AG09309 (cell line): ENCODE measurements at regions not wholly inside any gene's neighbourhood (a gene's known extent, or its start where the extent isn't known, plus 50 kb on each side); places are given as distances from the start of the nearest gene placed in this dataset.

Experiments
- DNase-seq: peaks from one replicate; pipeline ENCODE4 v3.0.0-alpha.2; 2010; ENCODE audit warnings: low read depth
- H3K4me3 ChIP-seq: 2 replicates; pipeline ENCODE4 v1.5.1; 2011; ENCODE audit warnings: mild to moderate bottlenecking, low read depth, low read length, moderate library complexity; ENCODE audit not compliant: control insufficient read depth
- TF ChIP-seq, protein P1 (sequence below): IDR thresholded peaks from 2 replicates; pipeline ENCODE4 v1.5.1; 2011; ENCODE audit warnings: mild to moderate bottlenecking, low read depth, low read length, inconsistent platforms; ENCODE audit not compliant: insufficient read depth, control insufficient read depth; ENCODE audit errors: missing control alignments

DNA sequence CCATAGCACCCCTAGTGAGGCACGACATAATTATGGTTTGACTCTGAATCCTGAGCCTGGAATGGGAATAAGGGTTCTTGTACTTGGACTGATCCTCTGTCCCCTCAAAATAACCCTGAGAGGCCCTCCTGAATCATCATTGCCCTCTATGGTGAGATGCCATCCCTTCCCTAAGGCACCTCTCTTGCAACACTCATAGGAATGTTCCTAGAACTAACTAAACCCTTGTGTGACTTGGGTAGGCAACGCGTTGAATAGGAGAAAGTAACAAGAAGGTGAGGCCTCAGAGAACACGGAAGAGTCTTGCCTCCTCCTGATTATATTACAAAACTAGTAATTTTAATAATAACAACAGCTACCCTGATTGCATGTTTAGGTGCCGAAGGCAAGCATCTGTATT, 189.1 kb upstream of the ANKFN1 start:
- no peak overlapping the region for H3K4me3 ChIP-seq
- TF ChIP-seq, protein P1, sequence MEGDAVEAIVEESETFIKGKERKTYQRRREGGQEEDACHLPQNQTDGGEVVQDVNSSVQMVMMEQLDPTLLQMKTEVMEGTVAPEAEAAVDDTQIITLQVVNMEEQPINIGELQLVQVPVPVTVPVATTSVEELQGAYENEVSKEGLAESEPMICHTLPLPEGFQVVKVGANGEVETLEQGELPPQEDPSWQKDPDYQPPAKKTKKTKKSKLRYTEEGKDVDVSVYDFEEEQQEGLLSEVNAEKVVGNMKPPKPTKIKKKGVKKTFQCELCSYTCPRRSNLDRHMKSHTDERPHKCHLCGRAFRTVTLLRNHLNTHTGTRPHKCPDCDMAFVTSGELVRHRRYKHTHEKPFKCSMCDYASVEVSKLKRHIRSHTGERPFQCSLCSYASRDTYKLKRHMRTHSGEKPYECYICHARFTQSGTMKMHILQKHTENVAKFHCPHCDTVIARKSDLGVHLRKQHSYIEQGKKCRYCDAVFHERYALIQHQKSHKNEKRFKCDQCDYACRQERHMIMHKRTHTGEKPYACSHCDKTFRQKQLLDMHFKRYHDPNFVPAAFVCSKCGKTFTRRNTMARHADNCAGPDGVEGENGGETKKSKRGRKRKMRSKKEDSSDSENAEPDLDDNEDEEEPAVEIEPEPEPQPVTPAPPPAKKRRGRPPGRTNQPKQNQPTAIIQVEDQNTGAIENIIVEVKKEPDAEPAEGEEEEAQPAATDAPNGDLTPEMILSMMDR = no peak
- no peak for DNase-seq

DNA sequence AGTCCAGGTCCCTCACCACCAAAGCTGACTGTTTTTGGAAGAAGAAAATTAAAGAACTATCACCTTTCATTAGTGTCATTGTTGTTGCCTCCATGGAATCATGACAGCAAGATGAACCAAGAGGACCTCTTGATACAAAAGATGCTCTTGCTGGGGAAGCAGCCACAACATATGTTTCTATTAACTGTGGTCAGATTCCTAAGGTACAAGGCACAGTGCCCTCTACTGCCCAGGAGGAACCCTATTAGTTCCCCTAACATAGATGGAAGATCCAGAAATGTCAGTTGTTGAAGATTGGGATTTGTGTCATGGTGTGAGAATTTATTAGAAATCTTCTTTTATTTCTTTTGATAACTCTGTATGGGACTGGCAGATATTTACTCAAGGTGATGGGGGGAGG, 188.2 kb upstream of the ANKFN1 start:
- TF ChIP-seq, protein P1 = no peak
- no peak for DNase-seq
- H3K4me3 ChIP-seq = no peak overlapping the region

DNA sequence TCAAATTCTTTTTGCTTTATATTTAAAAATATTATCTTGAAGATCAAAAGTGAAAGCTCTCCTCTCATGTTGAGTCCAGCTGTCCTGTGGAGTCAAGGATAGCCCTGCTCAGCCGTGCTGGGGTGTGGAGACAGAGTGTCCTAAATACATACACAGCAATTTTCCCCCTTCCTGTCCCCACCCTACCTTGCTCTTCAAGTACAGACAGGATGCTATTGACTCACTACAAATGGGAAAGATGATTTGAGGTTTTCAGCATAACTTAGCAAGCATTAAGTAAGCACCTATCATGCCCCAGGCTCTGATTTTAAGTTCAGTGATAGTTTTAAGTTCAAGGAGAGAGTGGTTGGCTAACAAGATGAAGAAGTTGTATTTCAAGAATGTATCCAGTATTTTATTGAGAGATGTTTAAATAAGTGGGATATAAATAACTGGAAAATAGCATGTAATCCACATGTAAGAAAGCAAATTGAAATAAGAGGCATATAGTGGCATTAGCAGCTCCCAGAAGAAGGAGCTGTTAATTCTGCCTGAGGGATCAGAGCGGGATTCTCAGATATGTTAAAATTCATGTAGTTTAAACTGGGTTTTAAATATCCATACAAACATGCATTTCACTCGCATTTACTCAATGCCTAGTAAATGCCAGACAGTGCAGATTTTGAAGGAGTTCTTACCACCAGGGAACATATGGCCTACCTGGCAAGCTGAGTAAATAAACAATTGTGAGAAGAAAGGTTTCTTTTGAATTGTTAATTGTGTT, 183.5 kb upstream of the ANKFN1 start:
- TF ChIP-seq, protein P1 = no peak
- no peak for DNase-seq
- H3K4me3 ChIP-seq = no peak overlapping the region

DNA sequence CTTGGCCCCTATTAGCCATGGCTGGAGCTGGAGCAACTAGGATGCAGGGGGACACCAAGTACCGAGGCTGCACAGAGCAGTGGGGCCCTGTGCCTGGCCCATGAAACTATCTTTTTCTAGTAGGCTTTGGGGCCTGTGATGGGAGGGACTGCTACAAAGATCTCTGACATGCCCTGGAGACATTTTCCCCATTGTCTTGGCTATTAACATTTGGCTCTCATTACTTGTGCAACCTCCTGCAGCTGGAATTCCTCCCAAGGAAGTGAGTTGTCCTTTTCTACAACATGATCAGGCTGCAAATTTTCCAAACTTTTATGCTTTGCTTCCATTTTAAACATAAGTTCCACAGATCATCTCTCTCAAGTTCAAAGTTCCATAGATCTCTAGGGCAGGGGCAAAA, 174.7 kb upstream of the ANKFN1 start:
- no peak for DNase-seq
- H3K4me3 ChIP-seq = no peak overlapping the region
- TF ChIP-seq, protein P1 = no peak

DNA sequence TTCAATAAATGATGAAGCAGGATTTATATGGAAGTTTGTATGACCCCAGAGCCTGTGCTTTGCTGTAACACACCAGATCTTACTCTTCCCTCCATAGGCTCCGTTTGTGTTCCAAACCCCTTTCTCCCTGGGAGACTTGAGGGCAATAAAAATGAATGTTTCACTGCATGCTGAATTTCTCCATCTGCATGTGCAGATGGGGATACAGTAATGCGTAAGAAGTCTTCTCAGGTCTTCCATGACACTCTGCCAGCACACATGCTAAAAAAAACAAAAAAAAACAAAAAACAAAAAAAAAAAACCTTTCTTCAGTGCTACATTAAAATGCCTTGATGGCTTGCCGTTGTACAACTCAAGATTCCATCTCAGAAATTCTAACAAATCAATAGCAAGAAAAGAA, 170.2 kb upstream of the ANKFN1 start:
- DNase-seq = no peak
- TF ChIP-seq, protein P1 = no peak
- no peak overlapping the region for H3K4me3 ChIP-seq

DNA sequence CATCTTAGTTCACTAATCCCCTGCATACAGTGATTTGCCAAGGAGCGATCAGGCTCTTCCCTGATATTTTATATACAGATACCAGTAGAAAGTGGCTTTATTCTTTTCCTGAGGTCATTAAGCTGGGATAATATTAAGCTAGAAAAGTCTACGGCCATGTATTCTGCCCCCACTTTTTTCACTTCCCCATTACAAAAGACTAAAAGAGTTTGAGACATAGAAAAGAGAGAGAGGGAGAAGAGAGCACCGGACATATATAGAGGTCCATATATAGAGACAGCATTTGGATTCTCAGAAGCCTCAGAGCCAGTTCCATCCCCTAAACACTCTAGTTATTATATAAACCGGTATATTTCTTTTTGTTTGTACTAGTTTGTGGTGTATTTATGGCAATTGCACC, 166.5 kb upstream of the ANKFN1 start:
- DNase-seq = no peak
- TF ChIP-seq, protein P1 = no peak

More for the DNA sequence above, 166.5 kb upstream of the ANKFN1 start:
- no peak overlapping the region for H3K4me3 ChIP-seq
